ENCODE measurements at regions not wholly inside any gene's neighbourhood (a gene's known extent, or its start where the extent isn't known, plus 50 kb on each side); places are given as distances from the start of the nearest gene placed in this dataset.

DNA sequence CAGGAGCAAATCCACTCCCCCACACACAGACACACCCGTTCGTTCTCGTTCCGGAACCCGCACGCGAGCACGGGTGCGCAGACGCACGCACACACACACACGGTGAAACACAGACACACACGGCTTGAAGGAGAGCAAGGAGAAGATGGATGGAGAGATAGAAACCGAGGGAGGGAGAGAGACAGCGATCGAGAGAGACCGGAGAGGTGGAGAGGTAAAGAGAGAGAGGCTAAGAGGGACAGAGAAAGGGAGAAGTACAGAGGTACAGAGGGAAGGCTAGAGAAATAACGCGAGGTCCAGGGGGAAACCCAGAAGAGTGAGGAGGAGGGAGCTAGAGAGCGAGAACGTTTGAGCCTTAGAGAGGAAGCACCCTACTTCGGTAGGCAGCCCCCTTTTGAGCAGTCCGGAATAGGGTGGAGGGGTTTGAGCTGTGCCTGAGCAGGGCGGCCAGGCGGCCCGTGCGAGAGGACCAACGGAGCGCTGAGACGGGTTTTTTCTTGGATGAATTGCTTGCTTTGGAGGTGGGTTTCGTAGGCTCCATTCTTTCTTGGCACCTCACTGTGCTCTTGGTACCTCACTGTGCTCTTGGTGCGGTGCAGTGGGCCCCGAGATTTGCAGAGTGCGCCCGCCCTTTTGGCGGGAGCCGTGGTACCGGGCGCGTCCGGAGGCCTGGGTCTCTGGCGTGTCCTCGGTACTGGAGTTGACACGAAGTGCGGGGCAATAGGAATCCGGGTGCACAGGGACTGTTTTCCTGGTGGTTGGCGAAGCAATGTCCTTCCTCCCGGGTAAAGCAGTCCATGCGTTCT is 88.4 kb upstream of the RHOU start:
- TF ChIP-seq POLR2AphosphoS5 (IDR thresholded peaks at IDR 0.05; ENCODE audit: borderline replicate concordance, low read depth, low read length) (no peak; the same call in 1 of the 2 replicates), EZH2 (IDR thresholded peaks at IDR 0.05) (no peak), FOXP2 (optimal IDR thresholded peaks at IDR 0.05; ENCODE audit: control extremely low read depth, extremely low read length, insufficient read depth) (no peak)

Measured in SK-N-MC (cell line).